HG03457 (cell line): ENCODE measurements at regions not wholly inside any gene's neighbourhood (a gene's known extent, or its start where the extent isn't known, plus 50 kb on each side); places are given as distances from the start of the nearest gene placed in this dataset.

ENCODE experiments used
- ATAC-seq: cut with Tn5 transposase; IDR thresholded peaks from one replicate; pipeline ENCODE4 v1.9.1; 2021; ENCODE audit warnings: moderate number of reproducible peaks; ENCODE audit not compliant: unreplicated experiment

- ATAC-seq: no peak
Observed at GRCh38 chr15:98513428-98513986, 134.8 kb upstream of the IGF1R start.

- ATAC-seq: no peak
Observed at GRCh38 chr15:98514034-98514622, 134.2 kb upstream of the IGF1R start.

GRCh38 chr15:98518823-98519561 is 129.3 kb upstream of the IGF1R start:
- ATAC-seq: no peak

- no peak for ATAC-seq
Observed at GRCh38 chr15:98519767-98520550, 128.4 kb upstream of the IGF1R start.

GRCh38 chr15:98522127-98522526 is 126.2 kb upstream of the IGF1R start:
- no peak for ATAC-seq

- ATAC-seq: no peak
Observed at GRCh38 chr15:98523912-98524662, 124.3 kb upstream of the IGF1R start.

GRCh38 chr15:98524838-98525660 is 123.3 kb upstream of the IGF1R start:
- no peak for ATAC-seq

GRCh38 chr15:98525661-98526001 is 122.7 kb upstream of the IGF1R start:
- no peak for ATAC-seq

GRCh38 chr15:98526094-98526493 is 122.2 kb upstream of the IGF1R start:
- no peak for ATAC-seq

- no peak for ATAC-seq
Observed at GRCh38 chr15:98528046-98528725, 120.2 kb upstream of the IGF1R start.

- ATAC-seq: no peak
Observed at GRCh38 chr15:98529205-98530145, 118.9 kb upstream of the IGF1R start.

GRCh38 chr15:98530570-98530969 is 117.8 kb upstream of the IGF1R start:
- no peak for ATAC-seq

- no peak for ATAC-seq
Observed at GRCh38 chr15:98532063-98532462, 116.3 kb upstream of the IGF1R start.

GRCh38 chr15:98536976-98537375 is 111.4 kb upstream of the IGF1R start:
- ATAC-seq: no peak

GRCh38 chr15:98537516-98538060 is 110.8 kb upstream of the IGF1R start:
- ATAC-seq: no peak

- no peak for ATAC-seq
Observed at GRCh38 chr15:98541519-98541918, 106.8 kb upstream of the IGF1R start.

GRCh38 chr15:98543237-98543636 is 105.1 kb upstream of the IGF1R start:
- ATAC-seq: no peak

- ATAC-seq: no peak
Observed at GRCh38 chr15:98546329-98546728, 102.0 kb upstream of the IGF1R start.
